Activated naive CD4-positive, alpha-beta T cell treated with Interleukin-2 at 50 U/mL for 16 hours (primary cell): ENCODE measurements at regions not wholly inside any gene's neighbourhood (a gene's known extent, or its start where the extent isn't known, plus 50 kb on each side); places are given as distances from the start of the nearest gene placed in this dataset.
"Not testable (repeated sequence)": the region's sequence is repeated elsewhere in the genome, so short reads cannot be mapped to it uniquely, and the experiment has no call there.

Source experiments
- DNase-seq: peaks from one replicate; pipeline ENCODE4 v3.0.0-alpha.2; 2020

DNA sequence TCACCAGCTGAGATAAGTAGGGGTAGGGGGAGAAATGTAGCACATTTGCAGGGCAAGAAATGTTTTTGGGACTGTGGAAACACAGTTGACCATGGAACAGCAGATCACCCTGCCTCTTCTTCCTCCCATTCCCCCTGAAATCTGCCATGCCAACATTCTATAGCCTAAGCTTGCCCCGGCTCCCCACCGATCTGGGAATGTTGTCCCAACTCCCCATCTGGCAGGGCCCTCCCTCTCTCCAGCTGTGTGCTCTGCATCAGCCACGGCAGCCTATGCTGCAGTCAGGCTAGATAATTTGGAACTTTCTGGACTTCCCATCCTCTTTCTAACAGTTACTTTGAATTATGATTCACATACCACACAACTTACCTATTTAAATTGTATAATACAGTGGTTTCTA, 425.1 kb upstream of the RAB6C start:
- no peak for DNase-seq

DNA sequence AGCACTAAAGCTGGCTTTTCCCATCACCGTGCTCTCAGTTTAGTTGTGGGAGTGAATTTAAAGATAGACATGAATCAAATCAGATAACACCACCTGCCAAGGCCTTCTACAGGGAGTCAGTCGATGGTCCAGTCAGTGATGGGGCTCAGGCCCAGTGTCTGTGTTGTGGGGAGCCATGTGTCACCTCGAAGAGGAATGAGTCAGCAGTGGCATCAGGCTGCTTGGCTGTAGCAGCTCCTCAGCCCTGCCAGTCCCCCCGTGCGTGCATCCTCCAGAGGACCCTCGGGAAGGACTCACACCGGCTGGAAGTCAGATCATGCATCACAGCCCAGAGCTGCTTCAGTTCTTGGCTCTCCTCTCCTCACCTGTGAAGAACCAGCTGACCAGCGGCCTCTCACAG, 420.4 kb upstream of the RAB6C start:
- DNase-seq = no peak

DNA sequence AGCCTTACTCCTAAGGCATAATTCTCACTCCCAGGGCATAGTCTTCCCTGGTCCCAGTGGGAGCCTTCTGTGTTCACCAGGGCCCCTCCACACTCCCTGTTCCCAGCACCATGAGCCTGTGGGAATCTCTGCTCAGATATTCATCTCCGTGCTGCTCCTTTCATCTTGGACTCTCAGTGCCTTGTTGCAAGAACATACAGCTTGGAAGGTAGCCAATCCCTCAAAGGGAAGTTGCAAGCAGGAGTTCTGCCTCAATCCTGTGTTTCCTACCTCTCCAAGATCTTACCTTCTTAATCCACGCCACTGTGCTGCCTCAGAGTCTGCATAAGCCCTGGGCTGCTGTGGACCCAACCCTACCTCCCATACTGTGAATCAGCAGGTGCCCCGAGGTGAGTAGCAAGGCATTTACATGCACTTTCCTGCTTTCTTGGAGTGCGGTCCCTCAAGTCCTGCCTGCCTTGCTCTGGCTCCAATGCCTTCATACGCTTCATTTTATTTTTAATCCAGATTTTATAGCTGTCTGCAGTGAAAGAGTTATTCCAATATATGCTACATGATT, 413.8 kb upstream of the RAB6C start:
- no peak for DNase-seq

DNA sequence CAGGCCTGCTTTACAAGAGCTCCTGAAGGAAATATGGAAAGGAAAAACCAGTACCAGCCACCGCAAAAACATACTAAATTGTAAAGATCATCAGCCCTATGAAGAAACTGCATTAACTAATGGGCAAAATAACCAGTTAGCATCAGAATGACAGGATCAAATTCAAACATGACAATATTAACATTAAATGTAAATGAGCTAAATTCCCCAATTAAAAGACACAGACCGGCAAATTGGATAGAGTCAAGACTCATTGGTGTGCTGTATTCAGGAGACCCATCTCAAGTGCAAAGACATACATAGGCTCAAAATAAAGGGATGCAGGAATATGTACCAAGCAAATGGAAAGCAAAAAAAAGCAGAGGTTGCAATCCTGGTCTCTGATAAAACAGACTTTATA, 408.7 kb upstream of the RAB6C start:
- DNase-seq = not testable (repeated sequence)

DNA sequence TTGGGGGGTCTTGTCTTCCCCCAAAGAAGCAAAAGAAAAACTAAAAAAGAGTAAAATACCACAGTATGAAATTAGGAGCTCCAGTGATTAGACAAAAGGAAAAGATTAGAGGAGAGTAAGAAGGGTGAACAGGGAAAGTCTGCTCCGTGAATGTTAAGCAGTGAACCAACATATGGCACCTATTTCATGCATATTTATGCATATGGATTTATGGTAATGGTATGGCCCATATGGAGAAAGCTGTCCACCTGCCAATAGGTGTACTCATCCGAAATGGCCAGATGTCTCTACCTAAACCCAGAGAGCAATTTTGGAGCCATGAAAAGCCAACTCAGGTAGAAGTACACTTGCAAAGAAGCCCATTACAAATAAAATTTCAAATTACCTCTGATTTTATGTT, 404.0 kb upstream of the RAB6C start:
- no peak for DNase-seq

DNA sequence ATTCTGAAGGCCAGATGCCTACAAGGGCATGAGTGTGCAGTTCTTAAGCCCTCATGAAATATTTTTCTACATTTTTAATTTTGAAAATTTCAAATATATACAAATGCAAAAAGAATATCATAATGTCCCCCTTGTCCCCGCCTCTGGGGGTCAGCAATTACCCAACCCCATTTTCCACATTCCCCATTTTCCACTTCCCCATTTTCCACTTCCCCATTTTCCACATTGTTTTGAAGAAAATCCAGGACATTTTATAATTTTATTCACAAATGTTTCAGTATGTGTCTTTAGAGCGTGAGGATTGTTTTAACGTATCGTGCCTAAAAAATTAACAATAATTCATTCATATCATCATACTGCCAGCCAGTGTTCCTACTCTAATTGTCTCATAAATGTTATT, 403.6 kb upstream of the RAB6C start:
- no peak for DNase-seq

DNA sequence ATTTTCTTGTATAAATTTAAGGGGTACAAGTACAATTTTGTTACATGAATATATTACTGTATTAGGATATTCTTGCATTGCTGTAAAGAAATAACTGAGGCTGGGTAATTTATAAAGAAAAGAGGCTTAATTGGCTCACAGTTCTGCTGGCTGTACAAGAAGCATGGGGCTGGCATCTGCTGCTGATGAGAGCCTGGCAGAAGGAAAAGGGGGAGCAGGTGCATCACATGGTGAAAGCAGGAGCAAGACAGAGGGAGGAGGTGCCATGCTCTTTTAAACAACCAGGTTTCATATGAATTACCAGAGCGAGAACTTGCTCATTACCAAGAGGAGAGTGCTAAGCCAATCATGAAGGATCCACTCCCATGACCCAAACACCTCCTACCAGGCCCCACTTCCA, 399.5 kb upstream of the RAB6C start:
- DNase-seq = no peak

DNA sequence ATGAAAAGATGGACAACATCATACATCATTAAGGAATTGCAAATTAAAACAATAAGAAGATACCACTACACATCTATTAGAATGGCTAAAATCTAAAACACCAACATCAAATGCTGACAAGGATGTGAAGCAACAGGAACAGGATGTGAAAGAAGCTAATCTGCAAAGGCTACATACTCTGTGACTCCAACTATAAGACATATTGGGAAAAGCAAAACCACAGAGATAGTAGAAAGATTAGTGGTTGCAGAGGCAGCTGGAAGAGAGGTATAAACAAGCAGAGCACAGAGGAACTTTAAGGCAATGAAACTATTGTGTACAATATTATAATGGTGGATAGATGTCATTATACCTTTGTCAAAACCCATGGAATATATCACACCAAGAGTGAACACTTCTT, 393.7 kb upstream of the RAB6C start:
- no peak for DNase-seq

DNA sequence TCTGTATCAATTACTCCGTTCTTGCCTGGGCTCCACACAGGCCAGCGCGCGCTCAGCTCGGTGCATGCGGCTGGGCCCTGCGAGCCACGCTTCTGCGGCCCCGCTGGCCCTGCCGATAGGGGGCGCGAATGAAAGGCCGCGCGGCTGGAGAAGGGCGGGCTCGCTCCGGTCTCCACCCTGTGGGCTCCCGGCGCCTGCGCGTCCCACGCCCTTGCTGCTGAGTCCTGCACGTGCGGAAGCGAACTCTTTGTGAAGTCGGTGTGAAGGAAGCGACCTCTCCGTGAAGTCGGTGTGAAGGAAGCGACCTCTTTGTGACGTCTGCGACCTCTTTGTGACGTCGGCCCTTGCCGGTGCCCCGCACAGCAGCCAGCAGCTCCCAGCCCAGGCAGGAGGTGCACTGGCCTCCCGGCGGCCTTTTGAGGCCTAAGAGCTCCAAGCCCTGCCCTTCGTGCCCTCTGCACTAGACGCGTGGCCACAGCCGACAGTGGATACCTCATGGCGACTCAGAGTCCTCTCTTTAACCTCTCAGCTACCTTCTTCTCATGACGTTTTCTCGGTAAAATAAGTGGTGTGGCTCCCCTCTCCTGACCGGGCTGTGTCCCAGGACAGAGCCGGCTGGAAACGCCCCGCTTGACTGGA, 391.9 kb upstream of the RAB6C start:
- DNase-seq = no peak

DNA sequence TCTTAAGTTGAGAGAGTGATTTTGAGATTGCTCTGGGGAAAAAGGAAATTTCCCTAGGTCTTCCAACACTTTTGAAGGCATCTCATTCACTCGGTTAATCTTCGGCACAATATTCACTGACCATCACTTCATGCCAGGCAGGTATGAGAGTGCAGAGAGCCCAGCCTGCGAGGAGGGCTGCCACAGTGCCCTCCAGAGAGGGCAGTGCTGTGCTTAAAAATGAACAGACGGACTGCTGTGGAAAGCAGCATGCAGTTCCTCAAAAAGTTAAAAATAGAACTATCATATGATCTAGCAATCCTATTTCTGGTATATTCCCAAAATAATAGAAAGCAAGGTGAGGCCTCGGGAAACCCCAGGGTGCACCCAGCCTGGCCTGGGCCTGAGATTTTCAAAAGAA, 374.9 kb upstream of the RAB6C start:
- no peak for DNase-seq

DNA sequence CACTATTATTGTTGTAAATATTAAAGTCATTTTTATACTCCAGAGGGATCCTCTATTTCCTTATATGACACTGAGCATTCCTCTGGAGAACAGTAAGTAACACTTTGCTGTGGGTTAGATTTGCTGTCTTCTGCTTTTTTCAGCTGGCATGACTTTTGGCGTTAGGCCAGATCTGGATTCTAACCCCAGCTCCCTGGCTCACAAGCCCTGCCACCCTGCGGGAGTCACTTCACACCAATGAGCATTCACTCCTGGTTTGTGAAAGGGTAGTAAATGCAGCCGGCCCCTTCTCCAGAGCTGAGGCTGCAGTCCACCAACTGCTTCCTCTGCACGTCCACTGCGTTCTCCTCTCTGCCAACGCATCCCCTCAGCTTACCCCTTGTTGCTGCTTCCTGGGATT, 373.8 kb upstream of the RAB6C start:
- DNase-seq = no peak

DNA sequence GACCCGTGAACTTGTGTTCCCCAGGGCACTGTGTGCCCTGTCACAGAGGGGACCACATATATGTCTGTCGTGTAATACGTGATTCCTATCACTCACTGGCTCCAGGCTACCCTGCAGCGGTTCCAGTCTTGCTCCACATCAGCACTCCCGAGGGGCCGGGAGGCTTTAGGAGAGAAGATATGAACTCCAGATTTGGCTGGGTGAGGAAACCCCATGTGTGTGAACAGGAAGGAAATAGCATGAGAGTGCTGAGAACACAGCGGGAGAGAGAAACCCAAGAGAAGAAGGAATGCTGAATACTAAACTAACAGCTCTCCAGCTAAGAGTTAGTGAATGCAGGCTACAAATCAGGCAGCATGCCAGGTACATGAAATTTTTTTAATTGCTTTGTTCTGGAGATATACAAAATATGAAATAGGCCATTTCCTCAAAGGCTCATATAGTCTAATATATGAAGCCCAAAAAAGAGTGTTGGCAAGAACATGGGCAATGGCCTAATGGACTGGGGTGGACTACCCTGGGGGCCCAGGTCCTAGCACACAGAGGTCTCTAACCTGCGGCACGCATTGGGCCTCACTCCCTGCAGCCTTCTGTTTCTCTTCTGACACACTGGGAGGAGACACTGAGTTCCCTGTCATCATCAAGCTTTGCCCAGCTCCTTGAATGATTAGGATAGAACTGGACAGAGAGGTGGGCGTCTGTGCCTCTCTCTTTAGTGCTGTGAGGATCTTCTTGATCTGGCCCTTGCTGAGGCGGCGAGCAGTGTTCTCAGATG, 372.8 kb upstream of the RAB6C start:
- no peak for DNase-seq

DNA sequence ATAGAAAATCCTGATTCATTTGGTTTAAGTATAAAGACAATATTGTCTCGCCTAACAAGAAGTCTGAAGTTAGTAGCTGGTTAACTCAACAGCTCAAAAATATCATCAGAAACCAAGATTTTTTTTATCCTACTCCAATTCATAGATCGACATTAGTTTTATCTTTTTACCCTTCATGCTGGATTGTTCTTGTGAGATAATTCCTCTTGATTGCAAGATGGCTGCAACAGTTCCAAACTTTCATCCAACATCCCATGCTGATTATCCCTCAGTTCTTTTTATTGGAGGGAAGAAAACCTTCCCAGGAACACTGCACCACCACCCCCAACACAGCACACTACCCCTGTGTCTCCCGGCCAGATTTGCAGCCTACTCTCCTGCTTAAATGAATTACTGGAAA, 370.2 kb upstream of the RAB6C start:
- no peak for DNase-seq

DNA sequence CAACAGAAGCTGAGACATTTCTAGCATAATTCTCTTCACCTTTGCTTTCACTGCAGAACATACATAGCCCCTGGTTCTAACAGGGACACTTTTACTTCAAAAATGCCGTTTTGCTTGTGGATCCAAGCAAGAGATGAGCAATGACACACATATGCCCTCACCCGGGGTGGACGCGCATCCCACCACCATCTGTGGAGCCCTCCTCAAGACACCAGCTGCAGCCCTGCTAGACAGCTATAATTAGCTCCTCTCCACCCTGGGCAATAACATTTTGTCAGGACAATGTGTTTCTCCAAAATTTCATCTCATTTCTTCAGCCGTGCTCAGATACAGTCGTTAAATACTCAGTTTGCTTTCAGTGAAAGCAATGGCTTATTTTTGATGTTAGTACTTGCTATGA, 368.7 kb upstream of the RAB6C start:
- no peak for DNase-seq

DNA sequence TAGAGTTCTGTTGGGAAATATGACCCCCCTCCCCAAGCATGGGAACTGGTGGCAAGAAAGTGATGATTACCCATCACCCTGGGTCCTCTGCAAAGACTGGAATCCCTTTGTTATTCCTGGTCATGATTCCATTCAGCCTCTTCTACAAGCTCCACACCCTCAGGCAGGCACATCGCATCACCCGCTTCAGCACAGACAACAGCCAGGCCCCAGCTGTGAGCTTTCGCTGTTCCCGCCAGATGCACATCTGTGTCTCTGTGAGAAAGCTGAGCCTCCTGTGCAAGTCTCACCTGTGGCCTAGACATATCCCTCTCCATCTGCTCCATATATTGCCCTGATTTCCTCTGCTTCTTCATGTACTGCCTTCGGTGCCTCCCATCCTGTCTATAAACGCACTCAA, 368.0 kb upstream of the RAB6C start:
- no peak for DNase-seq

DNA sequence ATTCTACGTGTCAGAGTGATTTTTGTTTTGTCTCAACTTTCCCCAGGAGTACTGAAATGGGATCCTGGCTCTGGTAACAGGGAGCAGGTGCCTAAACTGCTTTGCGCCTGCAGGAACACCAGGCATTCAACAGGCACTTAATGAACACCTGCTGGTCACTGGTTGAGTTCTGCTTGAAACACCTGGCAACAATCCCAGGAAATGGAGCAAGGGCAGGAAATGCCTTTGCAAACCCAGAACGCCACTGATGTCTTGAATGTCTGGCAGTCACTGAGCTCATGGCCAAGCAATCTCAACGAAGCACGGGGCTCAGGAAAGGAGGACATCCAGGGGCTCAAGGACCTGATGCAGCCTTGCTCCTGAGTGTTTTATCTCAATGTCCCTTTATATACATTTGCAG, 360.0 kb upstream of the RAB6C start:
- DNase-seq = no peak

DNA sequence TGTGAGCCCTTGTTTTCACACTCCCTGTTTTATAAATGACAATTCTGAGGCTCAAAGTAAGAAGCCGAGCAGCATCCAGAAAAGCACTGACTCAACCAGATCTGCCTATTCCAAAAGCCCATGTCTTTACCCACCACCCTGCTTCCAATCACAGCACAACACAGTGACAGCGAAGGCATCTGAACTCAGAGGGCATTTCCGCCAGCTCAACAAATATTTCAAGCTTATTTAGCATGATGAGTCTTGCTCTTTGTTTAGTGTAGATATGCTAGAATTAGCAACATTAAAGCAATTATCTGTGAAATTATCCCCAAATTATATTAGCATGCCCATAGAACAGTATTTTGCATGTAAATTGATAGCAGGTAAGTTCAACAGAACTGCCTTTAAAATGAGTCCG, 359.1 kb upstream of the RAB6C start:
- no peak for DNase-seq

DNA sequence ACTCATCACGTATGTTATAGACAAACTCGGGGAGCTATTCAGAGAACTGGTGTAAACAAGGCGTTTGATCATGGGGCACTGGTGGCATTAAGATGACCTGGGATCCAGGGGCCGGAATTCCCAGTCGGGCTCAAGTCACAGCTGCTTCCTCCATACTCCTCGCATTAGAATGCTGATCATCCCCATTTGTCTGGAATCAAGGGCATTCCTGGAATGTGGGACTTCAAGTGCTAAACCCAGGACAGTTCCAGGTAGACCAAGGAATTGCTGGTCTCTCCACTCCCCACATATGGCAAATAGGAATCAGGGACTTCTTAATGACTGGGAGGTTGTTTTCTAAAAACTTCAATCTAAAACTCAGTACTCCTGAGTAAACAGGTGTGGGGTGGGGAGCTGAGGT, 355.7 kb upstream of the RAB6C start:
- DNase-seq = no peak

DNA sequence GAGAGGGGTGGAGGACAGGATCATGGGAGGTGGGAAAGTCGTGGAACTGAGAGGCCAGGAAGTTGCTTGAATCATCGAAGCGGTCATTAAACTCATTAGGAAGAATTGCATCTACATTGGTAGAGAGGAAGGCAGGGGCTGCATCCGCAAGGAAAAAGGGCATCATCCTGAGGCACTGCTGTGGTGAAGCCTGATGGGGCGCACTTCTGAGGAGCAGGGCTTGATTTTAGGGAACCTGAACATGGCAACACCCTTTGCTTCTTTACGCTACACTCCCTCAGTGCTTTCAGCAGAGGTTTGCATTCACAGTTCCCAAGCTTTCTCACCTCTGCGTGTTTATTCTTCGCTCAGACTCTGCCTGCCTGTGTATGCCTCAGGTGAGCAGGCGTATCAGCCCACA, 352.0 kb upstream of the RAB6C start:
- no peak for DNase-seq

DNA sequence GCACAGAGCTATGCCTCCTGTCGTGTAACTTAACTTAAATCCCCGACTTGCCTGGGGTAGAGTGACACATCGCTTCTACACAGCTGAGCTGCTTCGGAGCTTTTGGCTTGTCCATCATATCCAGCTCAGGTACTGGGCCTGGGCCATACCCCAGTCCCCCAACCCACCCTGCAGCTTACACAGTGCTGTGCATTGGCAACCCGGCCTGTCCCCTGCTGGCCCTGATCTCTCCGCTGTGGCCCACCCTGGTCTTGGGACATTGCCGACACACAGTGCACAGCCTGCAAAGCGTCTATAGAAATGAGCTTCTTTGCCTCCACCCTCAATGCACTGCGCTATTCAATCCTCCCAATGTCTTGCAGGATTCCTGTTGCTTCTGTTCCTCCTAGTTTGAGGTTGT, 342.8 kb upstream of the RAB6C start:
- no peak for DNase-seq

DNA sequence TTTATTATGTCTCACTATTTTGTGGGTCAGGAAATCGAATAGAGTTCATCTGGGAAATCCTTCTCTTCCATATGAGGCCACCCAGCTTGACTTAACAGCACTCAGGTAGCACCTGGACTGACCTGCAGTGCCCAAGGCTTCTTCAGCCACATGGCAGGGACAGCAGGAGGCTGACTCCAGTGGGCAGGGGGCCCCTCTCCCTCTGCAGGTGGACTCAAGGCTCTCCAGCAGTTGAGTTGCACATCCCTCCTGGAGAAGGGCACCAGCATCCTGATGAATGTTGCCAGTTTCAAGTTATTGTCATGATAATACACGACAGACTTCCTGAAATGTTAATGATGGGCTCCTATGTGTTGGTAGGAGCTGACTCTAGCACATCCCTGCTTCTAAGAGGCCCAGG, 338.1 kb upstream of the RAB6C start:
- DNase-seq = no peak

DNA sequence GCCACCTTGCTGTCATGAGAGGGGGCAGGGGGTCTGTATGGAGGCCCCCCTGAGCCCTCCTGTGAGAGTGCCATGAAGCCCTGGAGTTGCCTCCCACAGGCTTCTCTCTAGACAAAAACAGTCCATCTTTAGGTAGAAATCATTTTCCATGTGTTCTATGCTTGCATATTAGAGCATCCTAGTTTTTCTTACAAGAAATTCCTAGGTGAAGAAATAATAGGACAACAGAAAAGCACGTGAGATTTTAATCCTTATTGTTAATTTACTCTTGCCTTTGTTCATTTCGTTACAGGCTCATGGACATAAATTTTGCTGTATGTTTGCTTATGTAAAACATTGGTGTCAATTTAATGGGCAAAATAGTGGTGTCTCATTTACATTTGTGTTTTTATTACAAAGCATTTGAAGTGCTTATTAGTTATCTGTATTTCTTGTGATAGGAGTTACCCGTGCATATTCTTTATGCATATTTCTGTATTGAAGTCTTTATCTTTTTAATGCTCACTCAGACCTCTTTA, 336.9 kb upstream of the RAB6C start:
- DNase-seq = no peak

DNA sequence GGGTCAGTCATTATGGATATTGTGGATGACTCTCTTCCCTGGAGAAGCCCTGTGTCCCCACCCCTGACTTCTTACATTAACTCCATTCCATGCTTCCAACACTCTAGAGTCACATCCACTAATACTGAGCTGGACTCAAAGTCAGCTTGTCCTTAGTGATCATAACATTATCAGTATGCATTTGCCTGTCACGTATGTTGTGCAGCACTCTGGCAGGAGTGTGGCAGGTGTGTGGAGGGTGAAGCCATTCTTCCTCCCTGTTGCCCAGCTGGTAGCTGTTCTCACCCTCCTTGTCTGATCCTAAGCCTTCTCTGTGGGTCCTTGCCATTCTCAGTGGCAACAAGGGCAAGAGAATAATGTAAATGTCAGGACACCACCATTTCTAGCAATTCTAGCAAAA, 334.1 kb upstream of the RAB6C start:
- no peak for DNase-seq

DNA sequence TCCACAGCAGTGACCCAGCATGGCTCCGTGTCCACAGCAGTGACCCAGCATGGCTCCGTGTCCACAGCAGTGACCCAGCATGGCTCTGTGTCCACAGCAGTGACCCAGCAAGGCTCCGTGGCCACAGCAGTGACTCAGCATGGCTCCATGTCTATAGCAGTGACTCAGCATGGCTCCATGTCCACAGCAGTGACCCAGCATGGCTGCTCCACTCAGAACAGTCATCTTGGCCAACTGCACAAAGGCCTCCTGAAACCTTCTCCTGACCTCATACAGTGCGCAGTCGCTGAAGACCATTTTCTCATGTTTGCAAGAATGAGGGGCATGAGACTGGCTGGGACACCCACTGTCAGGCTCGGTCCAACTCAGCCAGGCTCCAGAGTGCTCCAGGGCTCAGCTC, 333.4 kb upstream of the RAB6C start:
- DNase-seq = no peak

DNA sequence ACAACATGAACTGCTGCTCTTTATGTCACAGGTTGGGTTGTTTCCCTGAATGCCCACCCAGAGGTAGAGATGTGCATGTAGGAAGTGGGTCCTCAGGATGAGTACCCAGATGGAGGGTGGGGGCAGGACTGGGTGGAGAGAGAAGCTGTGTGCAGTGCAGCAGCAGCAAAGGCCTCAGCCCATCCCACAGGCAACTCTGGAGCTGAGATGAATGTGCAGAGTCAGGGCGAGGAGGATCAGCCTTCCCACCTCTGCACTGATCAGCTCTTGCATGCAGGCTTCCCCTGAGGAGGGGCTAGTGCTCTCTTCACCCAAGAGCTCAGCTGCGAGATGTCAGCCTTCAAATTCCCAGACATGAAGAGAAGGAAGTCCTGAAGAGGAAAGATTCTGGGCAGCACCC, 326.2 kb upstream of the RAB6C start:
- no peak for DNase-seq
